ENCODE measurements at regions not wholly inside any gene's neighbourhood (a gene's known extent, or its start where the extent isn't known, plus 50 kb on each side); places are given as distances from the start of the nearest gene placed in this dataset.

GRCh38 chr12:70983692-70984091 lies 63.2 kb upstream of the PTPRR start (continued):
- TF ChIP-seq MLXIP (CRISPR knock-in tag; IDR thresholded peaks at IDR 0.05; ENCODE audit: borderline replicate concordance) (no peak), MTF2 (CRISPR knock-in tag; IDR thresholded peaks at IDR 0.05; ENCODE audit: borderline replicate concordance) (no peak)

GRCh38 chr12:70982991-70983390 lies 62.5 kb upstream of the PTPRR start:
- no peaks in the 10 kb centered on the region for H3K9me3 ChIP-seq (ENCODE audit: low read length)
- intact Hi-C loops (cut with micrococcal nuclease; ENCODE audit: unreplicated experiment), result loop anchor here (5.0 kb wide), 1 partner anchor 914 kb away; no protein-coding TSS in a partner anchor
- H4K20me1 ChIP-seq (ENCODE audit: insufficient read depth, low read length), result no peaks in the 10 kb centered on the region
- H3K79me2 ChIP-seq (ENCODE audit: insufficient read depth, low read length), result no peaks in the 10 kb centered on the region
- H3K27me3 ChIP-seq (ENCODE audit: control insufficient read depth in 1 of 2, insufficient read depth in 2 of 2, low read length in 2 of 2), result no peaks in the 10 kb centered on the region
- no peak overlapping the region for H3K27ac ChIP-seq (ENCODE audit: extremely low read length, insufficient read depth, low read length)
- H3K4me2 ChIP-seq (ENCODE audit: low read depth, low read length), result no peak overlapping the region
- no peaks in the 10 kb centered on the region for H3K4me1 ChIP-seq (ENCODE audit: insufficient read depth, low read length)
- H3K36me3 ChIP-seq (replicated peaks in 1 of 2; ENCODE audit: control insufficient read depth in 1 of 2, insufficient read depth in 2 of 2, low read length in 2 of 2), result no peaks in the 10 kb centered on the region
- ChIA-PET CTCF (ENCODE audit: low intra/inter-chr PET ratio, low total read pairs) (no interaction called here), POLR2A (no interaction called here)
- FAIRE-seq (no peak), ATAC-seq (no peak), DNase-seq (ENCODE audit: low spot score) (no peak)
- no peak overlapping the region for H3K4me3 ChIP-seq (replicated peaks in 1 of 3; ENCODE audit: insufficient read depth in 1 of 3, low read depth in 2 of 3, low read length in 3 of 3)
- in situ Hi-C loops (cut with HindIII; ENCODE audit: extremely low pct_ligation_motif_present, low pct_unique_long_range_greater_than_20kb), result no loop called here
- no TSS peak for BruUV-seq (replicated peaks)
- H3K9ac ChIP-seq (ENCODE audit: insufficient read depth, low read depth, low read length), result no peak overlapping the region
- no peak overlapping the region for H2AFZ ChIP-seq (ENCODE audit: low read length)
- TF ChIP-seq ARNTL (CRISPR knock-in tag; IDR thresholded peaks at IDR 0.05), result no peak
- TF ChIP-seq ZNF318 (CRISPR knock-in tag; IDR thresholded peaks at IDR 0.05), result no peak
- TF ChIP-seq U2AF1 (optimal IDR thresholded peaks at IDR 0.05; ENCODE audit: low read depth, low read length), result no peak
- no peak for TF ChIP-seq CREB3 (CRISPR knock-in tag; IDR thresholded peaks at IDR 0.05)
- WGBS (ENCODE audit: low lambda C conversion rate), result 25% methylated on average over 2 of the region's 2 CpGs
